ENCODE measurements at regions not wholly inside any gene's neighbourhood (a gene's known extent, or its start where the extent isn't known, plus 50 kb on each side); places are given as distances from the start of the nearest gene placed in this dataset.
"Not testable (repeated sequence)": the region's sequence is repeated elsewhere in the genome, so short reads cannot be mapped to it uniquely, and the experiment has no call there.

- peak; percentile 64 for DNase-seq
Measured at GRCh38 chr7:65251851-65252620, 121.6 kb upstream of the ZNF92 start.

- DNase-seq: no peak
Measured at GRCh38 chr7:65250697-65251395, 122.8 kb upstream of the ZNF92 start.

GRCh38 chr7:65250216-65250615 is 123.4 kb upstream of the ZNF92 start:
- DNase-seq: no peak

- DNase-seq: no peak
Measured at GRCh38 chr7:65247491-65247890, 126.2 kb upstream of the ZNF92 start.

- DNase-seq: peak; percentile 6
Measured at GRCh38 chr7:65239707-65240352, 133.8 kb upstream of the ZNF92 start.

GRCh38 chr7:65239324-65239706 is 134.3 kb upstream of the ZNF92 start:
- no peak for DNase-seq

- no peak for DNase-seq
Measured at GRCh38 chr7:65238785-65239184, 134.9 kb upstream of the ZNF92 start.

GRCh38 chr7:65235586-65235985 is 138.1 kb upstream of the ZNF92 start:
- DNase-seq: no peak

- DNase-seq: no peak
Measured at GRCh38 chr7:65233409-65234034, 140.1 kb upstream of the ZNF92 start.

GRCh38 chr7:65230231-65230630 is 143.4 kb upstream of the ZNF92 start:
- DNase-seq: no peak

- DNase-seq: no peak
Measured at GRCh38 chr7:65225422-65226006, 148.1 kb upstream of the ZNF92 start.

GRCh38 chr7:65222655-65223054 is 151.0 kb upstream of the ZNF92 start:
- no peak for DNase-seq

GRCh38 chr7:65221683-65222082 is 152.0 kb upstream of the ZNF92 start:
- DNase-seq: no peak

GRCh38 chr7:65219623-65220022 is 154.0 kb upstream of the ZNF92 start:
- DNase-seq: no peak

GRCh38 chr7:65216469-65216868 is 157.2 kb upstream of the ZNF92 start:
- DNase-seq: peak; percentile 77

GRCh38 chr7:65213260-65213659 is 160.4 kb upstream of the ZNF92 start:
- peak; percentile 75 for DNase-seq

- DNase-seq: not testable (repeated sequence)
Measured at GRCh38 chr7:65199221-65199620, 174.4 kb upstream of the ZNF92 start.

- not testable (repeated sequence) for DNase-seq
Measured at GRCh38 chr7:65193334-65194058, 180.2 kb upstream of the ZNF92 start.

GRCh38 chr7:65177041-65177440 is 170.6 kb upstream of the ERV3-1 start:
- DNase-seq: not testable (repeated sequence)

GRCh38 chr7:65150105-65150504 is 143.6 kb upstream of the ERV3-1 start:
- not testable (repeated sequence) for DNase-seq

- DNase-seq: not testable (repeated sequence)
Measured at GRCh38 chr7:65146118-65146914, 139.8 kb upstream of the ERV3-1 start.

All from DMS153 (cell line).